EH (cell line): ENCODE measurements at regions not wholly inside any gene's neighbourhood (a gene's known extent, or its start where the extent isn't known, plus 50 kb on each side); places are given as distances from the start of the nearest gene placed in this dataset.
"Not testable (repeated sequence)": the region's sequence is repeated elsewhere in the genome, so short reads cannot be mapped to it uniquely, and the experiment has no call there.

Experiments used
- DNase-seq: peaks from one replicate; pipeline ENCODE4 v3.0.0-alpha.2; 2015; ENCODE audit warnings: low read depth

- no peak for DNase-seq
Observed at GRCh38 chr4:18458465-18458864, 436.9 kb upstream of the LCORL start.

- no peak for DNase-seq
Observed at GRCh38 chr4:18454349-18454748, 432.8 kb upstream of the LCORL start.

GRCh38 chr4:18445110-18445509, 423.6 kb upstream of the LCORL start:
- DNase-seq = no peak

GRCh38 chr4:18444206-18444605, 422.7 kb upstream of the LCORL start:
- no peak for DNase-seq

GRCh38 chr4:18442957-18443356, 421.4 kb upstream of the LCORL start:
- no peak for DNase-seq

GRCh38 chr4:18441676-18442075, 420.1 kb upstream of the LCORL start:
- DNase-seq = no peak

- no peak for DNase-seq
Observed at GRCh38 chr4:18441203-18441590, 419.6 kb upstream of the LCORL start.

GRCh38 chr4:18440527-18441202, 419.1 kb upstream of the LCORL start:
- DNase-seq = no peak

GRCh38 chr4:18439311-18439710, 417.8 kb upstream of the LCORL start:
- no peak for DNase-seq

- DNase-seq = no peak
Observed at GRCh38 chr4:18435781-18436180, 414.2 kb upstream of the LCORL start.

- no peak for DNase-seq
Observed at GRCh38 chr4:18422685-18423084, 401.1 kb upstream of the LCORL start.

- no peak for DNase-seq
Observed at GRCh38 chr4:18421519-18421918, 400.0 kb upstream of the LCORL start.

GRCh38 chr4:18419780-18420179, 398.2 kb upstream of the LCORL start:
- DNase-seq = no peak

- not testable (repeated sequence) for DNase-seq
Observed at GRCh38 chr4:18418195-18418898, 396.8 kb upstream of the LCORL start.

- DNase-seq = not testable (repeated sequence)
Observed at GRCh38 chr4:18417651-18418050, 396.1 kb upstream of the LCORL start.

GRCh38 chr4:18406264-18406663, 384.7 kb upstream of the LCORL start:
- no peak for DNase-seq

GRCh38 chr4:18405054-18405453, 383.5 kb upstream of the LCORL start:
- no peak for DNase-seq

- DNase-seq = no peak
Observed at GRCh38 chr4:18404642-18405041, 383.1 kb upstream of the LCORL start.

GRCh38 chr4:18403327-18403726, 381.8 kb upstream of the LCORL start:
- DNase-seq = no peak

GRCh38 chr4:18401868-18402267, 380.3 kb upstream of the LCORL start:
- no peak for DNase-seq

- DNase-seq = no peak
Observed at GRCh38 chr4:18401425-18401824, 379.9 kb upstream of the LCORL start.

- no peak for DNase-seq
Observed at GRCh38 chr4:18398661-18399060, 377.1 kb upstream of the LCORL start.

- DNase-seq = no peak
Observed at GRCh38 chr4:18397681-18398390, 376.3 kb upstream of the LCORL start.
